ENCODE measurements at regions not wholly inside any gene's neighbourhood (a gene's known extent, or its start where the extent isn't known, plus 50 kb on each side); places are given as distances from the start of the nearest gene placed in this dataset.
"Not testable (repeated sequence)": the region's sequence is repeated elsewhere in the genome, so short reads cannot be mapped to it uniquely, and the experiment has no call there.

- H3K36me3 Mint-ChIP-seq; H3K9me3 Mint-ChIP-seq (ENCODE audit: low read depth); H3K4me3 Mint-ChIP-seq; H3K27ac Mint-ChIP-seq; H3K4me1 Mint-ChIP-seq (ENCODE audit: low read depth); H3K27me3 Mint-ChIP-seq: not testable (repeated sequence)
Observed at GRCh38 chr6:21282360-21282759, 311.2 kb upstream of the SOX4 start.

DNA sequence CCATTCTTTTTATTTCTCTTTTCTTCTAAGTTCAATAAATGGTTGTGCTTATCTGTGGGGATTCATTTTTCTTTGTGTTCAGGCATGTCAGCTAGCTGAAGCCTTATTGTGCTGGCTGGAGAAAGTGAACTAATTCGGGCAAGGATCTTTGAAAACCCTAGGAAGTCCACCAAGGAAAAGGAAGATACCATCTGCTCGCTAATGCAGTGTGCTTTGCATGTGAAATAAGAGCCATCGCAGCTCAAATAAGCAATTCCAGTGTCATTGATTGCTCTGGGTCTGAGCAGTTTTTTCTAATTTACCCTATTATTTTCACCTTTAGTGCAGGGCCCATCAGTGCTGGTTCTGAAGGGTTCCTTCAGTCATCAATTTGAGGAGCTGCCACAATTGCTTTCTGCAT is 309.4 kb upstream of the SOX4 start:
- H3K27ac Mint-ChIP-seq: no peak overlapping the region
- H3K9me3 Mint-ChIP-seq (ENCODE audit: low read depth): peaks cover 3% of the 10 kb centered on the region
- peaks cover 2% of the 10 kb centered on the region for H3K27me3 Mint-ChIP-seq
- H3K36me3 Mint-ChIP-seq: no peaks in the 10 kb centered on the region
- no peak overlapping the region for H3K4me3 Mint-ChIP-seq
- H3K4me1 Mint-ChIP-seq (ENCODE audit: low read depth): no peaks in the 10 kb centered on the region

- Mint-ChIP-seq H3K27me3 (peaks cover 2% of the 10 kb centered on the region), H3K9me3 (ENCODE audit: low read depth) (peaks cover 3% of the 10 kb centered on the region), H3K4me3 (no peak overlapping the region), H3K27ac (no peak overlapping the region), H3K36me3 (no peaks in the 10 kb centered on the region), H3K4me1 (ENCODE audit: low read depth) (no peaks in the 10 kb centered on the region)
Observed at GRCh38 chr6:21284706-21285105, 308.8 kb upstream of the SOX4 start.

DNA sequence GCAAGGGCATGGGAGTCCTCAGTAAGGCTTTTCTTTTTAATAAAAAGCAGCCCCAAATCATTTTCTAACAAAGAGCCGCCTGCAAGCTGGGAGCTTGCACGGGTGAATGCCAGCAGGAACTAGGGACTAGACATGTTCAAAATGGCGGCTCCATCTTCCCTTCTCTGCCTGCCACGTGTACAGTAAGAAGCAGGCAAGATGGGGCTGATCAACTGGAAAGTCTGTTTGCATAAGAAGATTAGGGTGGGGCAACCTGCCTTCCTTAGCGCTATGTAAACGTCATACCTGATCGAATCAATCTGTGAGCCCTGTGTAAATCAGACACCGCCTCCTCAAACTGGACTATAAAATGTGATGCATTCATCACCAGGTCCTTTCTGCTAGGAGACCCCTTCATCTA is 299.4 kb upstream of the SOX4 start:
- Mint-ChIP-seq H3K27me3 (peaks cover 12% of the 10 kb centered on the region), H3K4me3 (no peak overlapping the region), H3K36me3 (peaks cover 2% of the 10 kb centered on the region), H3K9me3 (ENCODE audit: low read depth) (no peaks in the 10 kb centered on the region), H3K27ac (no peak overlapping the region), H3K4me1 (ENCODE audit: low read depth) (no peaks in the 10 kb centered on the region)

DNA sequence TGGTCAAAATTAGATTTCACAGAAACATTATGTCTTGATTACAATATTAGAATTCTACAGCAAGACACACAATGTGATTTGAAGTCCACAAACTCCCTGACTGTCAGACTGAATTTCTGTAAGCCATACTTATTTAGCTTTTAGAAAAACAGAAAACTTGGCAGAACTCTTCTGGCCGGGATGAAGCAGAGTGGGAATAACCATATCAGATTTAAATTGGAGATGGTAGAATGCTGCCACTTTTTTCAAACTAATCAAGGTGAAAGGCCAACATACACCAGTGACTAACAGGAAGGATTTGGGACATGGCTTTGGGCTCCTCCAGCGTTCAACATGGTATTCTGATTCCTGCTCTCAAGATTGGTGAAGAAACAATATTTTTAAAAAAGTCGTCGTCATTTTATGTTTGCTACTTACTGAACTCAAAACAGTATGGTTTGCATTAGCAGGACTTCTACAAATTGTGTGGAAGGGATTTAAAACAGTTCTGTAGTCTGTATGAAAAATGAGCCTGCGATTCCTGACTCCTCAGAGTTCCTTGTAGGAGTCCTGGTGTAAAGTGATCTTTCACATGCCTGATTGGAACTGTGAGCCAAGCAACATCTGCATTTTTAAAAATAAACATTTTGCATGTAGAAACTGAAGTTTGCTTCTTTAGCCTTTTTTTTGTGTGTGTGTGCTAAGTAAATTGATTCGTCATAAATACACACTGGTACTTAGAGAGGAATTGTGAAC is 297.9 kb upstream of the SOX4 start:
- Mint-ChIP-seq H3K9me3 (ENCODE audit: low read depth) (no peaks in the 10 kb centered on the region), H3K27me3 (peaks cover 13% of the 10 kb centered on the region), H3K4me3 (no peak overlapping the region), H3K36me3 (peaks cover 2% of the 10 kb centered on the region), H3K27ac (no peak overlapping the region), H3K4me1 (ENCODE audit: low read depth) (no peaks in the 10 kb centered on the region)

- Mint-ChIP-seq H3K4me3 (no peak overlapping the region), H3K27me3 (peaks cover 13% of the 10 kb centered on the region), H3K4me1 (ENCODE audit: low read depth) (no peaks in the 10 kb centered on the region), H3K9me3 (ENCODE audit: low read depth) (peaks cover 4% of the 10 kb centered on the region), H3K36me3 (peaks cover 2% of the 10 kb centered on the region), H3K27ac (no peak overlapping the region)
Observed at GRCh38 chr6:21297665-21298064, 295.9 kb upstream of the SOX4 start.

GRCh38 chr6:21299216-21299615 is 294.3 kb upstream of the SOX4 start:
- H3K4me3 Mint-ChIP-seq: no peak overlapping the region
- H3K27ac Mint-ChIP-seq: no peak overlapping the region
- peaks cover 8% of the 10 kb centered on the region for H3K9me3 Mint-ChIP-seq (ENCODE audit: low read depth)
- H3K36me3 Mint-ChIP-seq: peaks cover 2% of the 10 kb centered on the region
- no peaks in the 10 kb centered on the region for H3K4me1 Mint-ChIP-seq (ENCODE audit: low read depth)
- H3K27me3 Mint-ChIP-seq: peaks cover 12% of the 10 kb centered on the region

GRCh38 chr6:21300439-21300838 is 293.1 kb upstream of the SOX4 start:
- peaks cover 8% of the 10 kb centered on the region for H3K9me3 Mint-ChIP-seq (ENCODE audit: low read depth)
- H3K36me3 Mint-ChIP-seq: peaks cover 2% of the 10 kb centered on the region
- H3K27me3 Mint-ChIP-seq: peaks cover 9% of the 10 kb centered on the region
- no peak overlapping the region for H3K4me3 Mint-ChIP-seq
- no peak overlapping the region for H3K27ac Mint-ChIP-seq
- no peaks in the 10 kb centered on the region for H3K4me1 Mint-ChIP-seq (ENCODE audit: low read depth)

- H3K27me3 Mint-ChIP-seq: no peaks in the 10 kb centered on the region
- H3K27ac Mint-ChIP-seq: no peak overlapping the region
- H3K4me3 Mint-ChIP-seq: no peak overlapping the region
- peaks cover 8% of the 10 kb centered on the region for H3K9me3 Mint-ChIP-seq (ENCODE audit: low read depth)
- H3K36me3 Mint-ChIP-seq: no peaks in the 10 kb centered on the region
- H3K4me1 Mint-ChIP-seq (ENCODE audit: low read depth): no peaks in the 10 kb centered on the region
Observed at GRCh38 chr6:21305893-21306332, 287.6 kb upstream of the SOX4 start.

DNA sequence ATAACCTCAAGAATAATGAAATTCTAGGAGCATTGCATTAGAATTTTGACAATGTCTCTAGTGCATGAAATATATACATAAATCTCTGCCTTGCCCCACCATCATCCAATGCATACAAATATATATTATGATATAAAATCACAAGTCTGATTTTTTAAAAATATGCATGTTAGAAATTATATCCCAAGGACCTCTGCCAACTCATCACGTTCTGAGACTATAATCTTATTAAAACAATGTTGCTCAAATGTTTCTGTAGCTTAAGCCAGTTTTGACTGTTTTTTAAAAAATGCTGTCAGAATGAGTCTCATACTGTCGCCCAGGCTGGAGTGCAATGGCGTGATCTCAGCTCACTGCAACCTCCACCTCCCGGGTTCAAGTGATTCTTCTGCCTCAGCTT is 287.0 kb upstream of the SOX4 start:
- Mint-ChIP-seq H3K4me3 (no peak overlapping the region), H3K36me3 (no peaks in the 10 kb centered on the region), H3K27ac (no peak overlapping the region), H3K9me3 (ENCODE audit: low read depth) (peaks cover 8% of the 10 kb centered on the region), H3K4me1 (ENCODE audit: low read depth) (no peaks in the 10 kb centered on the region), H3K27me3 (no peaks in the 10 kb centered on the region)

DNA sequence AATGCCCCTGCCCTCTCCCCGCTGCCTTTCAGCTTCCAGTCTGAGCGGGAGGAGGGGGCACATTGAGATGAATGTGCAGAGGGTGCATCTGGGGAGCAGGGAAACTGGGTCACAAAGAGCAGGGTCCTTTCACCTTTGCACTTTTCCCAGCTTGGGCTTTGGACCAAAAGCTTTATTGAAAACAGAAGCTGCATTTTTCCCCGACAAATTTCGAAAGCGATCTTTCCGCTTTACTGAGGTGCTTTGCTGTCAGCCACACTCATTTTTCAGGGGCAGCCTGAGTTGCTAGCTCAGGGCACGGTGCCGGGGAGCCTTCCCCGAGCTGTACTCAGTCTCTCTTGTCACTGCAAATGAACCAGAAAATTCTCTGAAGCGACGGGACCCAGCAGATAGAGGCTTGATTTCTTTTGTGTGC is 283.7 kb upstream of the SOX4 start:
- H3K36me3 Mint-ChIP-seq: no peaks in the 10 kb centered on the region
- H3K27ac Mint-ChIP-seq: no peak overlapping the region
- H3K27me3 Mint-ChIP-seq: peaks cover 3% of the 10 kb centered on the region
- no peak overlapping the region for H3K4me3 Mint-ChIP-seq
- H3K9me3 Mint-ChIP-seq (ENCODE audit: low read depth): no peaks in the 10 kb centered on the region
- no peaks in the 10 kb centered on the region for H3K4me1 Mint-ChIP-seq (ENCODE audit: low read depth)

GRCh38 chr6:21310568-21311140 is 282.9 kb upstream of the SOX4 start:
- H3K27me3 Mint-ChIP-seq: peaks cover 3% of the 10 kb centered on the region
- H3K4me1 Mint-ChIP-seq (ENCODE audit: low read depth): no peaks in the 10 kb centered on the region
- H3K4me3 Mint-ChIP-seq: no peak overlapping the region

DNA sequence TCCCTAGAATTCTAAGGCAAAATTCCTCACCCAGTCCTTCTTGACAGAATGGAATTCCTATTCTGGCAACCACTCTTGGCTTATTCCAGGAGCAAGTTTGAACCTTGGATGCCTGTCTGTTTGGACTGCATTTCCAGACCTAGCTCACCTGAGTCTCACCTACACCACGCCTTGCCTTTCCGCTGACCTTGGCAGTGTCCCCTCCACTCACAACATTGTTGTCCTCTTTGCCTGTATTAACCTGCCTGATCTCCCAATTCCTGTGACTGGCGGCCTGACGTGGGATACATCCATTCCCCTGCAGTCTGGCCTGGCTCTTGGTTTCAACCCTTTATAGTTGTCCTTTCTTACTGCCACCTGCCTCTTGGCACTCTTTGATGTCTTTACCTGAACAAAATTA is 281.4 kb upstream of the SOX4 start:
- peaks cover 3% of the 10 kb centered on the region for H3K27me3 Mint-ChIP-seq

More at GRCh38 chr6:21310568-21311140, 282.9 kb upstream of the SOX4 start:
- H3K27ac Mint-ChIP-seq: no peak overlapping the region
- no peaks in the 10 kb centered on the region for H3K9me3 Mint-ChIP-seq (ENCODE audit: low read depth)
- no peaks in the 10 kb centered on the region for H3K36me3 Mint-ChIP-seq

GRCh38 chr6:21317642-21318041 is 275.9 kb upstream of the SOX4 start:
- no peaks in the 10 kb centered on the region for H3K36me3 Mint-ChIP-seq
- H3K4me1 Mint-ChIP-seq (ENCODE audit: low read depth): no peaks in the 10 kb centered on the region
- H3K4me3 Mint-ChIP-seq: no peak overlapping the region
- no peak overlapping the region for H3K27ac Mint-ChIP-seq
- H3K27me3 Mint-ChIP-seq: no peaks in the 10 kb centered on the region
- H3K9me3 Mint-ChIP-seq (ENCODE audit: low read depth): no peaks in the 10 kb centered on the region

More for the DNA sequence above, 281.4 kb upstream of the SOX4 start:
- Mint-ChIP-seq H3K4me1 (ENCODE audit: low read depth) (no peaks in the 10 kb centered on the region), H3K4me3 (no peak overlapping the region), H3K27ac (no peak overlapping the region), H3K9me3 (ENCODE audit: low read depth) (no peaks in the 10 kb centered on the region), H3K36me3 (no peaks in the 10 kb centered on the region)

DNA sequence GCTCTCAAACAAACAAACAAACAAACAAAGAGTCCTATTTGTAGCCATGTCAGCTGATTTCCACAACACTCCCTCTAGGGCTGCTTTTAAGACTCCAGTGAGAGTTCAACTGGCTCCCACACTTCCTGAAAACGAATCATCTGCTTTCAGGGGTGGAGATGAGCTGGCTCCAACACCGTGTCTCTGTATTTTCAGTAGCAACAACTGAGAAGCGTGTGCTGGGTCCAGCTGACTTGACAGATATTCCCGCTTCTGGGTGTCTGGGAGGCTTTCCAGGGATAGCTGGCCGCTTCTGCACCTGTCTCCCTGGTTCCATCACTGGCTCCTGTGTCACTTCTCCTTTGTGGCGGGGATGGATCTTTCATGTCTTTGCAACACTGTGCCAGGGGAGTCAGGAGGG is 272.5 kb upstream of the SOX4 start:
- Mint-ChIP-seq H3K4me3 (no peak overlapping the region), H3K9me3 (ENCODE audit: low read depth) (no peaks in the 10 kb centered on the region), H3K4me1 (ENCODE audit: low read depth) (no peaks in the 10 kb centered on the region), H3K27ac (no peak overlapping the region), H3K27me3 (no peaks in the 10 kb centered on the region), H3K36me3 (no peaks in the 10 kb centered on the region)

- Mint-ChIP-seq H3K36me3 (no peaks in the 10 kb centered on the region), H3K4me3 (no peak overlapping the region), H3K9me3 (ENCODE audit: low read depth) (no peaks in the 10 kb centered on the region), H3K27me3 (no peaks in the 10 kb centered on the region), H3K4me1 (ENCODE audit: low read depth) (no peaks in the 10 kb centered on the region), H3K27ac (no peak overlapping the region)
Observed at GRCh38 chr6:21321531-21321930, 272.0 kb upstream of the SOX4 start.

Data from activated naive CD8-positive, alpha-beta T cell (primary cell).